HG03097 (cell line): ENCODE measurements at regions not wholly inside any gene's neighbourhood (a gene's known extent, or its start where the extent isn't known, plus 50 kb on each side); places are given as distances from the start of the nearest gene placed in this dataset.
"Not testable (repeated sequence)": the region's sequence is repeated elsewhere in the genome, so short reads cannot be mapped to it uniquely, and the experiment has no call there.

ENCODE experiments used
- ATAC-seq: cut with Tn5 transposase; IDR thresholded peaks from one replicate; pipeline ENCODE4 v1.9.1; 2021; ENCODE audit not compliant: unreplicated experiment, low FRiP score

DNA sequence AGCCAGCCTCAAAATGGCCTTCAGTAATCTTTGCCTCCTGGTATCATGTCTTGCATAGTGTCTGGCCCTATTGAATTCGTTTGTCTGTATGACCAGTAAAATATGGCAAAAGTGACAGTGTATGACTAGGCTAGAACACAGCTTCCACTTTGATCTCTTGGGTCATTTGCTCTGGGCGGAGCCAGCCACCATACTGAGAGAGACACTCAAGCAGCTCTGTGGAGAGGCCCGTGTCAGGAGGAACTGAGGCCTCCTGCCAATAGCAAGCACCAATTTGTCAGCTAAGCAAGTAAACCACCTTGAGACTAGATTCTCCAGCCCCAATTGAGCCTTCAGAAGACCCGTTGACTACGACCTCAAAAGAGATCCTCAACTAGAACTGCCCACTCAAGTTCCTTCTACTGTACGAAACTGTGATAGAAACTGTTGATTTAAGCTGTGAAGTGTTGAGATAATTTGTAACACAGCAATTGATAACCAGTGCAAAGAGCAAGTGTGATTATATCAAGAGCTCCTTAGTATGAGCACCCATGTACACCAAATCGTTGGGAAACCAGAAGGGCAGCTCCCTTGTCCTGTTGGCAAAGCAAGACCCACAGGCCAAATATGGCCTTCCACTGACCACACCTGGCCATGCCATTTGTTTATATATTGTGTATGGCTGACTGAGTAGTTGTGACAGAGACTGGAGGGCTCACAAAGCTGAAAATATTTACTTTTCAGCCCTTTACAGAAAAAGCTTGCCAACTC, 52.7 kb upstream of the SERBP1 start:
- no peak for ATAC-seq

- ATAC-seq, result no peak
Measured at GRCh38 chr1:67484492-67484891, 54.3 kb upstream of the SERBP1 start.

- no peak for ATAC-seq
Measured at GRCh38 chr1:67485046-67485811, 55.0 kb upstream of the SERBP1 start.

GRCh38 chr1:67489643-67490042, 59.4 kb upstream of the SERBP1 start:
- no peak for ATAC-seq

GRCh38 chr1:67491280-67491679, 61.1 kb upstream of the SERBP1 start:
- ATAC-seq, result no peak

DNA sequence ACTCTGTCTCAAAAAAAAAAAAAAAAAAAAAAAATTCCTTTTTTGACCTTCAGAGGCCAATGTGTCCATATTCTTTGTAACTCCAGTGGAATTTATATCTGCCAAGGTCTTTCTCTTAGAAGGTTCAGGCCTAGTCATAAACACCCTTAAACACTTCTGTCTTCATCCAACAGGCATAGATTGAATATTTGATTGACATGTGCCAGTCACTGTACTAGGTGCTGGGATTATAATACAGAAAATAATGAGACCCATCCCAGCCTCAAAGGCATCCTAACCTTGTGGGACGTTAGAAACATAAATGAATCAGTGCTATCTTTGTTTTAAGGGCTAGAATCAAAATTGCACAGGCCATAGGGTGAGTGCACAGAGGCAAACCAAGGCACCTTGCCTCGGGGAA, 62.9 kb upstream of the SERBP1 start:
- no peak for ATAC-seq

DNA sequence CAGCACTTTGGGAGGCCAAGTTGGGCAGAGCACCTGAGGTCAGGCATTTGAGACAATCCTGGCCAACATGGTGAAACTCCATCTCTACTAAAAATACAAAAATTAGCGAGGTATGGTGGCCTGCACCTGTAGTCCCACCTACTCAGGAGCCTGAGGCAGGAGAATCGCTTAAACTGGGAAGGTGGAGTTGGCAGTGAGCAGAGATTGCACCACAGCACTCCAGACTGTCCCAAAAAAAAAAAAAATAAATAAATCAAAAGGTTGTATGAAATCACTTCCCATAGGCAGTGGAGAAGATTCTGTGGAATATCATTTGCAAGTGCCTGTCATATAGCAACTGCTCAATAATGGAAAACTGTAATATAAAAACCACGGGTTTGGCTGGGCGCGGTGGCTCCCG, 65.1 kb upstream of the SERBP1 start:
- no peak for ATAC-seq

- ATAC-seq, result no peak
Measured at GRCh38 chr1:67496329-67496728, 66.1 kb upstream of the SERBP1 start.

DNA sequence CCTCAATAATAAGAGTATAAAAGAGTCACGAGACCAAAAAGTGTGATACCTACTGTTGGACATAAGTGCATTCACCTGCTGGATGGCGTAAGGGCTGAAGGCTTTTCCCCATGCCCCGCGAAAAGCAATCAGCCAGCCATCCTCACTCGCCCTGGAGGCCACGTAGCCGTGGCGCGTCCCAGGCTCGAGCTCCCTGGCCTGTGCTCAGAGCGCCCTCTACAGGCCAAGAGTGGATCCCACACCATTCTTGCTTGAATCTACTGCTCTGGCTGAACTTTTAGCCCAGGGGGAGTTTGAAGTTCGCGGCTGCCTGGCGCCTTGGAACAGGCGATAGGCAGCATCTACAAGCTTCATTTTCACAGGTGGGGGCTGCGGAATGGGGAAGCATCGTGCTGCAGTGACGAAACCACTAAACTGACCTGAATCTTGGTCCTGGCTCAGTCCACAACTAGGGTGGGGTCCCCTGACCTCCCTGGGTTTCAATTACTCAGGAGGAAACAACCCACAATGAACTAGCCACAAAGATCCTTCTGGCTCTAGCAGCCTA, 70.3 kb upstream of the SERBP1 start:
- ATAC-seq, result peak; percentile 97

DNA sequence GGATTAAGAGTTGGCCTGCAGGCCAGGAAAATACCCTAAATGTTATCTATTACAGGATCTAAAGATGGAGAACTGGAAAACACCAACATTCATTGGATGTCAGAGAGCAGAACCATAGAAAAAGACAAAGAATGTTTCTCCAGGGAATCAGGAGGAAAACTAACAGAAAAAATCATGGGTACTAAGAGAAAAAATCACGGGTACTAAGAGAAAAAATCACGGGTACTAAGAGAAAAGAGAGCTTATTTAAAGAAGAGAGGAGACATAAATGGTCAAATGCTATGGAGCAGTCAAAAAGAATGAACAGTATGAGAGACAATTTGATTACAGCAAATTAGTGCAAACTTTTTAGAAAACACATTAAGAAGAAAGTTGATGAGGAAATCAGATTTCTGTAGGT, 73.8 kb upstream of the SERBP1 start:
- no peak for ATAC-seq

DNA sequence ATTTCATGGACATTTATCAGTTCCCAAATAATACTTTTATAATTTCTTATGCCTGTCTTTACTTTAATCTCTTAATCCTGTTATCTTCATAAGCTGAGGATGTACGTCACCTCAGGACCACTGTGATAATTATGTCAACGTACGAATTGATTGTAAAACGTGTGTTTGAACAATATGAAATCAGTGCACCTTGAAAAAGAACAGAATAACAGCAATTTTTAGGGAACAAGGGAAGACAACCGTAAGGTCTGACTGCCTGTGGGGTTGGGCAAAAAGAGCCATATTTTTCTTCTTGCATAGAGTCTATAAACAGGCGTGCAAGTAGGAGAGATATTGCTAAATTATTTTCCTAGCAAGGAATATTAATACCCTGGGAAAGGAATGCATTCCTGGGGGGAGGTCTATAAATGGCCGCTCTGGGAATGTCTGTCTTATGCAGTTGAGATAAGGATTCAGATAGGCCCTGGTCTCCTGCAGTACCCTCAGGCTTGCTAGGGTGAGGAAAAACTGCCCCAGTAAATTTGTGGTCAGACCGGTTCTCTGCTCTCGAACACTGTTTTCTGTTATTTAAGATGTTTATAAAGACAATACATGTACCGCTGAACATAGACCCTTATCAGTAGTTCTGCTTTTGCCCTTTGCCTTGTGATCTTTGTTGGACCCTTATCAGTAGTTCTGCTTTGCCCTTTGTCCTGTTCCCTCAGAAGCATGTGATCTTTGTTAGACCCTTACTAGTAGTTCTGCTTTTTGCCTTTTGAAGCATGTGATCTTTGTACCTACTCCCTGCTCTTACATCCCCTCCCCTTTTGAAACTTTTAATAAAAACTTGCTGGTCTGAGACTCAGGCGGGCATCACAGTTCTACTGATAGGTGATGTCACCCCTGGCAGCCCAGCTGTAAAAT, 83.4 kb upstream of the SERBP1 start:
- ATAC-seq, result not testable (repeated sequence)

- no peak for ATAC-seq
Measured at GRCh38 chr1:67514300-67514699, 84.1 kb upstream of the SERBP1 start.

DNA sequence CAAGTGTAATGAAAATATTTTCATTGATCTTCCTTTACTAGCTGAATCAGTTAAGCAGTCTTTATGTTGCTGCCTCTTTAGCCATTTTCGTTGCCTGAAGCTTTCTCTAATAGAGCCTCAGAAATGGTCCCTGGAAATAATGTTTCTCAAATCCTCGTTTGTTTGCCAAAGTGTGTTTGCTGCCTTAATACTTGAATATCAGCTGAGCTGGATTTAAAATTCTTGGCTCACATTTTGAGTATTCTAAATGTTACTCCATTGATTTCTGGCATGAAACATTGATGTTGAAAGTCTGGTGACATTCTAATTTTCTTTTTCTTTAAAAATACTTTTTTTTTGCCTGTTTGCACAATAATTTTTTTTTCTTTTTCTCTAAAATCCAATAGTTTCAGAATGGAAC, 84.6 kb upstream of the SERBP1 start:
- ATAC-seq, result no peak

DNA sequence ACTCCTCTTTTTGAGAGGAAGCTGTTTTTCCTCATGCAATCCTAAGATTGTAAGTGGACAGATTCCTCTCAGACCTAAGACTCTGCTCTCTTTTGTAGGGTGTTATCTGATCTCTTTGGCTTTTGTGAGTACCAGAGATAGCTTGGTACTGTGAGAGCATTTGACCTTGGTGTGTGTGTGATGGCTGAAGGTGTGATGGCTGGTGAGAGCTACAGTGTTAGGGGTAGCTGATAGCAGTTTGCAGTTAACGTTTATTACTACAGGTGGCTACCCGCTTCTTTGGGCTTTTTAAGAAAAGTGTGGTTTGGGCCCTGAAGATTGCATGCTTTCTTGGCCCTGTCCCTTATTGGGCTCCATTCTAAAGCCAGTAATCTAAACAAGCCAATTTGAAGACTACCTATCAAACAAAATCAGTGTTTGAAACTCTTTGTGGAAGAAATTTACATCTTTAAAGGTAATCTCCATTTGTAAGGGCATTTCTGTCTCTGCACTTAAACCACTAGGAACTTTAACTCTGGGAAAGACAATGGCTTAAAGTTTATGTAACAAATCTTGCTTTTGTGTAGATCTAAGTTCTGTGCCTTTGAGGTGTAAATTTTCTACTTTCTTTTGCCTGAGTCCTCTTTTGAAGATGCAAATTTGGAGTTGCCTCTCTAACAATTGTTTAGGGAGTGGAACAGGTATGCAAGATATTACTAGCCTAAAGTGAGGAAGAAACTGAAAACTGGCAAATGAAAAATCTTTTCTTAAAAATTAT, 85.3 kb upstream of the SERBP1 start:
- no peak for ATAC-seq

DNA sequence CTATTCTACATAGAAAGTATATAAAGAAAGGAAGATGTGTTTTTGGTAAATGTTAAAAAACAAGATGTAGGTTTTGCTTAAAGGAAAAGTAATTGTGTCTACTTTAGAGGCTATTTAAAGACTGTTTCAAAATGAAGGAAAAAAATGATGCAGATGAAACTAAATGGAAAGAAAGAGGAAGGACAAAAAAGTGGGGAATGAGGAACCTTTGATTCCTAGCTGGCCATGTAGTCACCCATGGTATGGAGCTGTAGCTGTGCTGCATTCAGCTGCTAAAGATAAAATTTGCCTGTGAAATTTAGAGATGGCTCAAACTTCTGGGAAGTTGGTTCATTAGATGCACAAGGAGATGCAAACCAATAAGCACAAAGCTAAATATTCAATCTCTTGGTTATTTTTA, 86.8 kb upstream of the SERBP1 start:
- ATAC-seq, result no peak

DNA sequence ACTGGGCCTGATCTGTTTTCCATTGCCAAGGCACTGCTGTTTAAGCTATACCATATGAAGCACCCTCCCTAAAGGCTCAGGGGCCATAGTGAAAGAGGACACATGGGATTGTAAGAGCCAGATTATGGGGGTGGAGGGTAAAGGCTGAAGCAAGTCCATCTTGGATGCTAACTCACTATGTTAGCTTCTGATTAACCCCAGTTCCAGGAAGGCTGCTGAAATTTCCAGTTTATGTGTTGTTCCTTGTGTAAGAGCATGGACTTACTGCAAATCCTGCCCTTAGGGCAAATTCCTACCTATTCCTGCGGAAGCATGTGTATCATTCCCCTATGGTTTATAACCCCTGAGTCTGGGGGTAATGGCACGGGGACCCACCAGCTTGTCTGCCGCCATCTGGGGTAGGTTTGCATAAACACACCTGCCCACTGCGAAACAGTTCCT, 91.8 kb upstream of the SERBP1 start:
- ATAC-seq, result no peak

GRCh38 chr1:67522793-67523192, 92.6 kb upstream of the SERBP1 start:
- no peak for ATAC-seq

GRCh38 chr1:67524143-67525052, 94.2 kb upstream of the SERBP1 start:
- ATAC-seq, result no peak
